ENCODE measurements at regions not wholly inside any gene's neighbourhood (a gene's known extent, or its start where the extent isn't known, plus 50 kb on each side); places are given as distances from the start of the nearest gene placed in this dataset.

DNA sequence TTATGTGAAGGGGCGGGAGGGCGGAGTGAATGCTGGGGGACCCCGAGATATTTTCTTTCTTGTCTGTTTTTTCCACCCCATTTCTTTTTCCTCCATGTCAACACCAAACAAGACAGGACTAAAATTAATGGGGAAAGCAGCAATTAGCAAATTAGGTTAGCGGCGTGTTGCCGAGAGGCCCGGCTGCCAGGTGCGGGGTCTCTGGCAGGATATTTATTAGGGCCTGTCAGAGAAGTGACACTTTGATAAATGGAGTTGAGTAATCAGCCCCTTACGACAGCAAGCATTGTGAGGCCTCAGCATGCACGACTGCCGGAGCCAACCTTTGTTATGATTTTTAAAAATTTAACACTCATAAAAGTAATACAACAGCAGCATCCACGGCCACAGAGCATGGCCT lies 193.8 kb downstream of the DHX35 start:
- no peak for DNase-seq (ENCODE audit: low spot score)
- Histone ChIP-seq H3K27ac (no peak overlapping the region), H3K4me3 (no peak overlapping the region)
- no peak for TF ChIP-seq CTCF (IDR thresholded peaks at IDR 0.05)

- Histone ChIP-seq H3K4me3 (no peak overlapping the region), H3K27ac (no peak overlapping the region)
- TF ChIP-seq CTCF (IDR thresholded peaks at IDR 0.05), result no peak
- no peak for DNase-seq (ENCODE audit: low spot score)
These were observed 190.6 kb downstream of the DHX35 start for GRCh38 chr20:39152742-39153141.

DNA sequence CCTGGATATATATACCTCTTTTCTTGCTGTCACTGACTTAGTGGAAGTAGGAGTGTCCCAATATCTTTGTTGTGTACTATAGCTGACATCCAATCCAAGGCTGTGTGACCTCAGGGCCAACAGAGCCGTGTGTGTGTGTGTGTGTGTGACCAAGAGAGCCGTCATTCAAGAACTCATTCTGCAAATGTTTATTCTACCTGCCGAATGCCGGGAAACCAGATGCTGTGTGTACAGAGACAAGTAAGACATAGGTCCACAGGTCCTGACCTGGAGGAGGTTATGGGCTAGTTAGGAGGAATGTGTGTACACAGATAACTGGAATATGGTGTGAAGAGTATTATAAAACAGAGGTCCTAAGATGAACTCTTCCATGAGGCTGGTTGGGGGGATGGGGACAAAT lies 190.0 kb downstream of the DHX35 start:
- no peak for TF ChIP-seq CTCF (IDR thresholded peaks at IDR 0.05)
- no peak overlapping the region for H3K27ac ChIP-seq
- H3K4me3 ChIP-seq, result no peak overlapping the region
- no peak for DNase-seq (ENCODE audit: low spot score)

DNA sequence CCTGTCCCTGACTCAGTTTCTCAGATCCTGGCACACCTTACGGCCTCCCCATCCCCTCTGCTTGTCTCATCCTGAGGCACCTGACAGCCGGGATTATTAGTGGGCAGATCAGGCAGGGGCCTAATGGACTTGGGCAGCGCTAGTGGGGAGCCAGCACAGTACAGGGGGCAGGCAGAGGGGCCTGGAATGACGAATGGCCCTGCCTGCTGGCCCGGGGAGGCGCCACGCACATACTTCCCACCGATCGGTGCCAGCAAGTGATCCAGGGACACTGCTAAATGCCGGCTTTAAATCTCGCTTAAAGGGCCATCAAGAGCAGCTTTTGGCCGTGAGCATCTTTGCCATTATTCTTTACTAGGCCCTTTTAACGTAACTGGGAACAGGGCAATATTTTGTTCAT lies 188.4 kb downstream of the DHX35 start:
- DNase-seq (ENCODE audit: low spot score), result no peak
- Histone ChIP-seq H3K4me3 (no peak overlapping the region), H3K27ac (no peak overlapping the region)
- TF ChIP-seq CTCF (IDR thresholded peaks at IDR 0.05), result no peak

DNA sequence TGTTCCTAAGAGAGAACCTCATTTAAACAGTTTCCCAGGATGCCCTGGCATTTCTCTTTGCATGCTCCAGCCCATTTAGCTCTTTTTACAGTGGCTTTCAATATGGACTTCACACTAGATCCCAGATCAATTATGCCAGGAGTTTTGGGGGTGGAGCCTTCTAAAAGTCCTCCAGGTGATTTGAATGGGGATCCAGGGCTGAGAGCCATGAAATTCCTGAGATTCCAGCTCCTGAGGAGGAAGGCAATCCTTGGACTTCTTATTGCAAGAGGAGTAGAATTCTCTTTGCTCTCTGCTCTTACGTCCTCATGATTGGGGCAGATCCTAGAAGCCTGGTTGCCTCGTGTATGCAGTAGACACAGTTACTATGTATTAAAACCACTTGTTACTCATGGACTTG lies 184.2 kb downstream of the DHX35 start:
- Histone ChIP-seq H3K27ac (no peak overlapping the region), H3K4me3 (no peak overlapping the region)
- TF ChIP-seq CTCF (IDR thresholded peaks at IDR 0.05), result no peak
- DNase-seq (ENCODE audit: low spot score), result no peak

- H3K4me3 ChIP-seq, result no peak overlapping the region
- H3K27ac ChIP-seq, result no peak overlapping the region
- no peak for DNase-seq (ENCODE audit: low spot score)
- no peak for TF ChIP-seq CTCF (IDR thresholded peaks at IDR 0.05)
These were observed 183.8 kb downstream of the DHX35 start for GRCh38 chr20:39145921-39146320.

DNA sequence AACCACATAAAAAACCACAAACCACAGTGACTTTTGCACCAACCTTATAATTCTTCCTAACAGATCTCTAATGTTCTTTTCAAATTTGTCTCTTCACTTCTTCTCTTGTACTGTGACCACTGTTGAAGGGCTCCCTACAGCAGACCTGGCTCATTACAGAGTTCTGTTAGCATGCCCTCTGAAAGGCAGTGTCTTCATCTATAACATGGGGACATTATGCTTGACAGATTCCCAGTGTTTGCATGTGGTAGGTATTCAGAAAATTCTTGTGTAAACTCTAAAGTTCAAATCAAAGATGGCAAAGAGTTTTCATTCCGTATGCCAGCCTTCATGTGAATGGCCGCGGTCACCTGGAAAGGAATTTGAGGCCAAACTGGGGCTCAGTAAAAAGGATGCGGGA lies 182.6 kb downstream of the DHX35 start:
- Histone ChIP-seq H3K4me3 (no peak overlapping the region), H3K27ac (no peak overlapping the region)
- no peak for TF ChIP-seq CTCF (IDR thresholded peaks at IDR 0.05)
- no peak for DNase-seq (ENCODE audit: low spot score)

Measured in coronary artery (tissue), 2 donors.